ENCODE measurements at regions not wholly inside any gene's neighbourhood (a gene's known extent, or its start where the extent isn't known, plus 50 kb on each side); places are given as distances from the start of the nearest gene placed in this dataset.

DNA sequence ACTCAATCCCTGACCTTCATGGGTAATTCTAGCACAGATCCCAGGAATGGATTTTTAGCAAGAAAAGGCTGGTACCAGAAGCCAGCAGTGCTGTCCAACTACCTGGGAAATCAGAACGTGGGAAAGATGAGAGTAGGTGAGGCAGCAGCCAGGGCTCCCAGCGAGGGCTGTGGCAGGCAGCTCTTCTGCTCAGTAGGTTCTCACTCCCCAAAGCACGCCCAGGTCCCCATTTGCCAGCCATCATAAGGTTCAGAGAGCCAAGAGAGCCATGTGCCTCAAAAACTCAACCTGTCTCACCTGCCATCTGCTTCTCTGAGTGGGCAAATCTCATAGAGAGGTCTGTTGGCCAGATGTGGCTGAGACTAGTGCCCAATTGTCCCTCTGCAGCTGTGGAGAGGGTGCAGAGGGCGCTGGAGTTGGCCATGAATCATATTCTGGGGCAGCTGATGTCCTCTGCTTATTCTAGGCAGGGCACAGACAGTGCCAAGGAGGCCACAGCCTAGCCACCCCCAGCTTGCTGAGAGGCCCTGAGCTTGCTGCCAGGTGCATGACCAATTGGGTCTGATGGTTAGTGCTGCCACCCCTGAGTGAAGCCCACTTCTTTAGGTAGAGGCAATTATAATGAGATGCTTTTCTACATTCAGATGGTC is 81.7 kb upstream of the GATB start:
- TF ChIP-seq TOX (CRISPR knock-in tag; IDR thresholded peaks at IDR 0.05; ENCODE audit: borderline replicate concordance): no peak
- no peak for TF ChIP-seq ARNTL (CRISPR knock-in tag; IDR thresholded peaks at IDR 0.05; ENCODE audit: borderline replicate concordance, low read depth)
- TF ChIP-seq, protein P1, sequence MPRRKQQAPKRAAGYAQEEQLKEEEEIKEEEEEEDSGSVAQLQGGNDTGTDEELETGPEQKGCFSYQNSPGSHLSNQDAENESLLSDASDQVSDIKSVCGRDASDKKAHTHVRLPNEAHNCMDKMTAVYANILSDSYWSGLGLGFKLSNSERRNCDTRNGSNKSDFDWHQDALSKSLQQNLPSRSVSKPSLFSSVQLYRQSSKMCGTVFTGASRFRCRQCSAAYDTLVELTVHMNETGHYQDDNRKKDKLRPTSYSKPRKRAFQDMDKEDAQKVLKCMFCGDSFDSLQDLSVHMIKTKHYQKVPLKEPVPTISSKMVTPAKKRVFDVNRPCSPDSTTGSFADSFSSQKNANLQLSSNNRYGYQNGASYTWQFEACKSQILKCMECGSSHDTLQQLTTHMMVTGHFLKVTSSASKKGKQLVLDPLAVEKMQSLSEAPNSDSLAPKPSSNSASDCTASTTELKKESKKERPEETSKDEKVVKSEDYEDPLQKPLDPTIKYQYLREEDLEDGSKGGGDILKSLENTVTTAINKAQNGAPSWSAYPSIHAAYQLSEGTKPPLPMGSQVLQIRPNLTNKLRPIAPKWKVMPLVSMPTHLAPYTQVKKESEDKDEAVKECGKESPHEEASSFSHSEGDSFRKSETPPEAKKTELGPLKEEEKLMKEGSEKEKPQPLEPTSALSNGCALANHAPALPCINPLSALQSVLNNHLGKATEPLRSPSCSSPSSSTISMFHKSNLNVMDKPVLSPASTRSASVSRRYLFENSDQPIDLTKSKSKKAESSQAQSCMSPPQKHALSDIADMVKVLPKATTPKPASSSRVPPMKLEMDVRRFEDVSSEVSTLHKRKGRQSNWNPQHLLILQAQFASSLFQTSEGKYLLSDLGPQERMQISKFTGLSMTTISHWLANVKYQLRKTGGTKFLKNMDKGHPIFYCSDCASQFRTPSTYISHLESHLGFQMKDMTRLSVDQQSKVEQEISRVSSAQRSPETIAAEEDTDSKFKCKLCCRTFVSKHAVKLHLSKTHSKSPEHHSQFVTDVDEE (CRISPR knock-in tag; IDR thresholded peaks at IDR 0.05): no peak
